GM13976 (cell line): ENCODE measurements at regions not wholly inside any gene's neighbourhood (a gene's known extent, or its start where the extent isn't known, plus 50 kb on each side); places are given as distances from the start of the nearest gene placed in this dataset.
A peak's percentile ranks its signal among the peaks of the same experiment; 100 is the strongest.

Experiments
- DNase-seq: peaks from one replicate; pipeline ENCODE4 v3.0.0; 2012; ENCODE audit warnings: low spot score
- CTCF ChIP-seq: IDR thresholded peaks from 2 replicates; pipeline ENCODE4 v1.5.1; 2012; ENCODE audit warnings: borderline replicate concordance, mild to moderate bottlenecking; ENCODE audit not compliant: insufficient read depth; ENCODE audit errors: extremely low read depth, missing control alignments, control extremely low read depth
- in situ Hi-C: fragments of 300-500 bp; cut with MboI; formaldehyde crosslinking; loops from one replicate; pipeline ENCODE4 v1.12.0; 2022; ENCODE audit warnings: low sequenced_read_pairs, mixed read lengths, inconsistent platforms; ENCODE audit not compliant: unreplicated experiment

- no peak for TF ChIP-seq CTCF
- DNase-seq: no peak
- in situ Hi-C loops: loop anchor here (25.0 kb wide), 1 partner anchor 92 kb away; the partner anchor contains the start of gene MSX1
These were observed 88.9 kb upstream of the MSX1 start for GRCh38 chr4:4770610-4771009.

- DNase-seq: no peak
- in situ Hi-C loops: loop anchor here (25.0 kb wide), 1 partner anchor 96 kb away; the partner anchor contains the start of gene MSX1
- TF ChIP-seq CTCF: no peak
These were observed 92.9 kb upstream of the MSX1 start for GRCh38 chr4:4766564-4766963.

GRCh38 chr4:4765811-4766210, 93.7 kb upstream of the MSX1 start:
- no peak for TF ChIP-seq CTCF
- no peak for DNase-seq
- in situ Hi-C loops: loop anchor here (25.0 kb wide), 1 partner anchor 96 kb away; the partner anchor contains the start of gene MSX1

GRCh38 chr4:4764558-4764905, 94.9 kb upstream of the MSX1 start:
- in situ Hi-C loops: loop anchor here (25.0 kb wide), 1 partner anchor 98 kb away; the partner anchor contains the start of gene MSX1
- no peak for TF ChIP-seq CTCF

GRCh38 chr4:4763822-4764557, 95.5 kb upstream of the MSX1 start:
- no peak for DNase-seq
- no peak for TF ChIP-seq CTCF
- in situ Hi-C loops: loop anchor here (25.0 kb wide), 1 partner anchor 98 kb away; the partner anchor contains the start of gene MSX1

More at GRCh38 chr4:4764558-4764905, 94.9 kb upstream of the MSX1 start:
- no peak for DNase-seq

GRCh38 chr4:4762909-4763821, 96.3 kb upstream of the MSX1 start:
- peak; percentile 75 for DNase-seq
- TF ChIP-seq CTCF: no peak
- in situ Hi-C loops: loop anchor here (25.0 kb wide), 1 partner anchor 99 kb away; the partner anchor contains the start of gene MSX1
